Stomach smooth muscle (tissue), 2 donors: ENCODE measurements at regions not wholly inside any gene's neighbourhood (a gene's known extent, or its start where the extent isn't known, plus 50 kb on each side); places are given as distances from the start of the nearest gene placed in this dataset.

Experiments used
- H3K27ac ChIP-seq: one replicate; pipeline ENCODE4 v1.7.0; 2013; ENCODE audit warnings: mild to moderate bottlenecking, low read length, inconsistent platforms
- H3K27me3 ChIP-seq, 2 donors: one replicate each; pipeline ENCODE4 v1.7.0; 2013; ENCODE audit warnings: low read length in 2 of 2; ENCODE audit not compliant: insufficient read depth in 2 of 2, control insufficient read depth in 1 of 2
- H3K36me3 ChIP-seq, 2 donors: one replicate each; pipeline ENCODE4 v1.7.0; 2013; ENCODE audit warnings: low read length in 2 of 2; ENCODE audit not compliant: control insufficient read depth in 2 of 2, insufficient read depth in 2 of 2
- H3K4me1 ChIP-seq: one replicate; pipeline ENCODE4 v1.7.0; 2013; ENCODE audit warnings: low read length; ENCODE audit not compliant: control insufficient read depth, insufficient read depth
- H3K4me3 ChIP-seq, 2 donors: one replicate each; pipeline ENCODE4 v1.7.0; 2013; ENCODE audit warnings: low read length in 2 of 2
- H3K9ac ChIP-seq, 2 donors: one replicate each; pipeline ENCODE4 v1.7.0; 2013; ENCODE audit warnings: low read length in 2 of 2, mild to moderate bottlenecking in 1 of 2
- H3K9me3 ChIP-seq, 2 donors: one replicate each; pipeline ENCODE4 v1.7.0; 2013; ENCODE audit warnings: low read length in 2 of 2; ENCODE audit not compliant: control insufficient read depth in 2 of 2
- donor health status: healthy.
- donor health status: Pancreatic carcinoma.

DNA sequence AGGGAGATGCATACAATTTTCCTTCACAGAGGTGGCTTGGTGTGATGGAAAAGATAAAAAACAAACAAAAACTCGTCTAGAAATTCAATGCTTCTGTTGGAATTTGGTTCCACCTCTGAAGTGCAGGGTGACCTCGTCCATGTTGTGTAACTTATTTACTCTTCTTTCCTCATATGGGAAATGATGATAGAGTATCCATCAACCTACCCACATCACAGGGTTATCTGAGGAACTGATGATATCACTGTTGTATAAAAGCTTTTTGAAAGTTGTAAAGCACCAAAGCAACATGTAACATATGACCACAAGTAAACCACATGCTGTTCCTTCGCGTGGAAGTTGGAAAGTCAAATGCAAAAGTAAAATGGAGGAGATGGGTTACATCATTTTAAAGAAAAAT is 212.0 kb upstream of the SGK1 start:
- no peaks in the 10 kb centered on the region for H3K27me3 ChIP-seq
- no peaks in the 10 kb centered on the region for H3K9me3 ChIP-seq
- H3K27ac ChIP-seq = no peak overlapping the region
- no peaks in the 10 kb centered on the region for H3K4me1 ChIP-seq
- no peak overlapping the region for H3K9ac ChIP-seq
- H3K36me3 ChIP-seq = no peaks in the 10 kb centered on the region
- H3K4me3 ChIP-seq = no peak overlapping the region

DNA sequence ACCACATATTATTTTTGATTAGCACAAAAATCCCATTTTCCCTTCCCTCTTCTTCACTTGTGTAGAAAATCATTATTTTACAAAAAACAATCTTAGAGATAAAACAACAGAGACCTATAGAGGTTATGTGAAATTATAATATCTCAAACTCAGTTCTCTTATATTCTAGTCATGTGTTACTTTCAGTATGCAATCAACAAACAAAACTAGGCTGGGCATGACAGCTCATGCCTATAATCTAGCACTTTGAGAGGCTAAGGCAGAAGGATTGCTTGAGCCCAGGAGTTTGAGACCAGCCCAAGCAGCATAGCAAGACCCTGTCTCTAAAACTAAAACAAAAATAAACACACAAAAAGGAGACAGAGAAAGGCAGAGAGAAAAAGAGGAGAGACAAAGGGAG is 211.4 kb upstream of the SGK1 start:
- no peaks in the 10 kb centered on the region for H3K9me3 ChIP-seq
- H3K36me3 ChIP-seq = no peaks in the 10 kb centered on the region
- H3K4me1 ChIP-seq = no peaks in the 10 kb centered on the region
- no peaks in the 10 kb centered on the region for H3K27me3 ChIP-seq
- no peak overlapping the region for H3K4me3 ChIP-seq
- H3K27ac ChIP-seq = no peak overlapping the region
- no peak overlapping the region for H3K9ac ChIP-seq

DNA sequence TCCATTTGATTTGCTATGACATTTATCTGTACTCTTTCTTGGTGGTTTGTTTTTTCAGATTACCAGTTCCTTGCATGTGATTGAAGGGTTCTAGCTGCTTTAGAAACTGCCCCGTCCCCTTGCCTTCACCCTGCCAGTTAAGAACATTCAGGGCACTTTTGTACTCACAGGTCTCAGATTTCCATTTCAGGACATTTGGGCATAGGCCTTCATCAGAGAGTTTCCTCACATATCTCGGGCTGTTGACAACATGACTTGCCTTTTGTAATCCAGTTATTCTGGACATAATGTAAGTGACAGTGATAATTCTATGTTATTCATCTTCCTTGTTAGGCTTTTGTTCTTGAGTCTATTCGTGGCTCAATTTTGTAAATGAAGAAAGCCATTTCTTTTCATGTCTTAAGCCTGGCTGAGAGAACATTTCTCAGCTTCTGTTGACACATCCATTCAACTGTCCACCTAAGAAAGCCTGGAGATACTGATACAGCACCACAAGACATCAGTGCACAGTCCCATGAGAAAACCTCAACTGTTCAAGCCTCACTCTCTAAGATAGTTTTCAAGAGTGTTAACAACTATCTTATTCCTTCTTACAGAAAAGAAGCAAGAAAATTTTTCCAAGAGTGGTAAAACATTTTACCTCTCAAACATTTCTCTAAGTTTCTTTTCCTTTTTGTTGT is 209.3 kb upstream of the SGK1 start:
- Histone ChIP-seq H3K27ac (no peak overlapping the region), H3K4me1 (no peaks in the 10 kb centered on the region), H3K9ac (no peak overlapping the region), H3K4me3 (no peak overlapping the region), H3K27me3 (no peaks in the 10 kb centered on the region), H3K9me3 (no peaks in the 10 kb centered on the region), H3K36me3 (no peaks in the 10 kb centered on the region)

DNA sequence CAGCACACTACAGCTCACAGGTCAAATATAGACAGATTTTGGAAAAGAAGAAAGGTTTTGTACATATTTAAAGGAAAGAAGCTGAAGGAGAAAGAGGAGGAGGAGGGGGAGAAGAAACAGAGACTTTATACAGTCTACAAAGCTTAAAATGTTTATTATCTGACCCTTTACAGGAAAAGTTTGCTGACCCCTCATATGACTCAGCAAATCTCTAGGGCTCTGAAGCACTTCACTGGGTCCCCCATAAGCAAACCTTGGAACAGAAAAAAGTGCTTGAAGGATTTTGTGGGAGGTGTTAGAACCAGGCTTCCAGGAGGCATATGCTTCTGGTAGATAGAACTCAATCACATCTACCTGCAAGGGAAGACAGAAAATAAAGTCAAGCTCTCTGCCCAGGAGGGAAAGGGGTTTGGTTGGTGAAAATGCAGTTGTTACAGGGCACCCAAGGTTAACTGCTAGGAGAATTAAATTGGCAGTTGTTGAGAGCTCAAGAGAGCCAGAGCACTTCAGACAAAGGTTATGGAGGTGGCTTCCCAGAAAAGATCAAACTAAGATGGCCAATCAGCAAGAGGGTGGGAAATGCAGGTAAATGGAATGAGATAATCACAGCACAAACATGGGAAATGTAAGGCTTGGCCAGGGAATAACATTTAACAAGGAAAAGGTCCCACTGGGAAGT is 207.4 kb upstream of the SGK1 start:
- H3K36me3 ChIP-seq = no peaks in the 10 kb centered on the region
- no peak overlapping the region for H3K9ac ChIP-seq
- no peaks in the 10 kb centered on the region for H3K9me3 ChIP-seq
- no peak overlapping the region for H3K27ac ChIP-seq
- H3K27me3 ChIP-seq = no peaks in the 10 kb centered on the region
- H3K4me3 ChIP-seq = no peak overlapping the region
- H3K4me1 ChIP-seq = no peaks in the 10 kb centered on the region

DNA sequence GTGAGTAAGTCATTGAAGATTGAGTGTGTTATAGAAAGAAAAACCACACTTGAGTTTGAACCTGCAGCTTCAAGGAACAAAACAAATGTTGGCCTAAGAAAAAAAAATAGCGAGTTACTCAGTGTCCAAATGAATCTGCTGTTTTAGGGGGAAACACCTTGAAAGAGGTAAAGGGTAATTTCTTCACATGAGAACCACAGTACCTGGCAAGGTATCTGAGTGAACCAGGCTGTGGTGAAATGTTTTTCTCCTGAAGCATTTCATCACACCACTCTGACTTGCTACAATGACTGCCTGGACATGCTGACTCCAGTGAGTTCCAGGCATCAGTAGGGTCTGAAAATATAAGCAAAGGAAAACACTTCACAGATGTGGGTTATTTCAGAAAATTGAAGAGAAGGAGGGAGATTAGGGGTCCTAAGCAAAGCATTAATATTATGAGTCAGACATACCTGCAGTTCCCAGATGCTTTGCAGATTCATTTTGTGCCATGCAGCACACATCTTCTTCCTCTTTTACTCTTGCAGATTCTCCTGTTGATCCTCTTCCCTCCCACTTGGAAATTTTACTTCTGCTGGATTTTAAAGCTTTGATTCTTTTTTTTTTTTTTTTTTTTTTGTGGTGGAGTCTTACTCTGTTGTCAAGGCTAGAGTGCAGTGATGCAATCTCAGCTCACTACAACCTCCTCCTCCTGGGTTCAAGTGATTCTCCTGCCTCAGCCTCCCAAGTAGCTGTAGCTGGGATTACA is 206.2 kb upstream of the SGK1 start:
- Histone ChIP-seq H3K36me3 (no peaks in the 10 kb centered on the region), H3K9me3 (no peaks in the 10 kb centered on the region), H3K27ac (no peak overlapping the region), H3K9ac (no peak overlapping the region), H3K4me3 (no peak overlapping the region), H3K27me3 (no peaks in the 10 kb centered on the region), H3K4me1 (no peaks in the 10 kb centered on the region)

DNA sequence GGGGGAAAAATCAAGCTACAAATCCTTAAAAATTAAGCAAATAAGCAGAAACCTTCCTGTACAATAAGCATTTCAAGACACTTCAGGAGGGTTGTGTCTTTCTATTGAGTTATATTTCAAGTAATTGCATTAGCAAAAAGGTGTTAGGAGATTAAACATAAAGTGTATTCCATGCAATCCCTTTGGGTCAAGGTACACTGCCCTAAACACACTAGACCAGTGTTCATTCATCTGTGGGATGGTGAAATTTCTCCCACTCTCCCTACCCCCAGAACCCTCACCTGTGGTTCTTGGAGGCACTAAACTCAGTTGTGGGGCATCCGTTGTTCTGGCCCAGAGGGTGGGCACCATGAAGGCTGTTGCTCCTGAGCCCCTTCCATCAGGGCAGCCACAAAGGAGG is 205.1 kb upstream of the SGK1 start:
- no peaks in the 10 kb centered on the region for H3K4me1 ChIP-seq
- H3K9ac ChIP-seq = no peak overlapping the region
- no peaks in the 10 kb centered on the region for H3K27me3 ChIP-seq
- no peak overlapping the region for H3K27ac ChIP-seq
- no peak overlapping the region for H3K4me3 ChIP-seq
- no peaks in the 10 kb centered on the region for H3K36me3 ChIP-seq
- H3K9me3 ChIP-seq = no peaks in the 10 kb centered on the region

DNA sequence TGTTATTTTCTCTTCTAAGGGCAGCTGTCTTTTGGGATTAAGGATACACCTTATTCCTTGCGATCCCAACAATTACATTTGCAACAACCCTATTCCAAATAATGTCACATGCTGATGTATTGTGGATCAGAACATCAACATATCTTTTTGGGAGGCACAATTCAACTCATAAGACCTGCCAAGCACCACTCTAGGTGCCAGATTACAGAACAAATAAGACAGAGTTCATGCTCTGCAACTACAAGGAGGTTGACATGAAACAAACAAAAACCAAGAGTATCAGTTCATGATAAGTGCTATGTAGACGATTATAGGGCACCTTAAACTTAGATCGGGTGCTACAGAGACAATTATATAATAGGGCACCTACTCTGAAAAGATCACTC is 203.2 kb upstream of the SGK1 start:
- no peaks in the 10 kb centered on the region for H3K9me3 ChIP-seq
- no peaks in the 10 kb centered on the region for H3K27me3 ChIP-seq
- H3K36me3 ChIP-seq = no peaks in the 10 kb centered on the region
- H3K27ac ChIP-seq = no peak overlapping the region
- no peak overlapping the region for H3K4me3 ChIP-seq
- H3K9ac ChIP-seq = no peak overlapping the region
- H3K4me1 ChIP-seq = peaks cover 10% of the 10 kb centered on the region

DNA sequence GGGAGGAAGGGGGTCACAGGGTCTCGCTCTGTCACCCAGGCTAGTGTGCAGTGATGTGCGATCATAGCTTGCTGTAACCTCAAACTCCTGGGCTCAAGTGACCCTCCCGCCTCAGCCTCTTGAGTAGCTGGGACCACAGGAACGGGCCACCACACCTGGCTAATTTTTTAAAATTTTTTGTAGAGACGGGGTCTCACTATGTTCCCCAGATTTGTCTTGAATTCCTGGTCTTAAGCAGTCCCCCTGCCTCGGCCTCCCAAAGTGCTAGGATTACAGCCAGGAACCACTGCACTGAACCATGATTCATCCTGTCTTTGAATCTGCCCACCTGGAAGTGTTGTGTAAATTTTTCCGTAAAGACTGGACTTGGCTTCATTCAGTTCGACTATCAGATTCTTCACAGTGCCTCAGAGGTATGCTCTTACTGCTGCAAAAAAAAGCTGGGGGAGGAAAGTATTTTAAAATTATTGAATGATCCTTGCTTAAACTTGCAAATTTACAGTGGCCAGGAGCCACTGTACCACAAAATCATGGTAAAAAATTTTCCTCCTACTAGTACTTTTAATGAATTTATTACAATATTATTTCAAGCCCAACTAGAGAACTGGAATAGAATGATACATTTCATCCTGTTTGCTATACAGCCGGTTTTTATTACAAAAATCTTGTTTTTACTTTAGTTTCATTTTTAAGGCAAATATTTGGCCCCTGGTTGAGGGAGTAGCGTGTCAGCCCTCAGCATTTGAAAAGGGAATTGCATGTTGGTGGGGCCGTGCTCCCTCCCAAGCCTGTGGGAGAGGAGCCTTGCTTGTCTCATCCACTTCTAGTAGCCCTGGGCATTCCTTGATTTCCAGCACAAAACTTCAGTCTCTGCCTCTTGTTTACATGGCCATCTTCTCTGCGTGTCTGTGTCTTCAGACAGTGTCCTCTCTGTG is 202.5 kb upstream of the SGK1 start:
- H3K4me3 ChIP-seq = no peak overlapping the region
- H3K27ac ChIP-seq = no peak overlapping the region
- H3K9ac ChIP-seq = no peak overlapping the region

DNA sequence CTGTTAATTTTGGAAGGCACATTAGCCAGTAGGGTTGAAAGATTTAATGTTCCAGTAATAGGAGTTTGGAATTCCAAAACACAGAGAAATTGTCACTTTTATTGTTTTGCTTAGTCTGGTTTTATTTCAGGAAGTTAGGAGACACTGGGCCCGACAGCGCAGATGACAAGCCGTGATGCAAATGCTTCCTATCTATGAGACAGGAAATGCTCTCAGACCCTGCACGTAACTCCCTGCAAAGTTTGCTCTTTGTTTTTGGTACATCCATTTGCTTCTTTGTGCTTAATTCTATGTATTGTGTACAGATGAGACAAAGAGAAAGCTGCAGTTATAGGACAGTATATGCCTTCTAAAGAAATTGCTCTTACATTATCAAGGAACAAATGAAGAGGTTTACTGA is 201.6 kb upstream of the SGK1 start:
- Histone ChIP-seq H3K27me3 (no peaks in the 10 kb centered on the region), H3K9me3 (no peaks in the 10 kb centered on the region), H3K9ac (no peak overlapping the region), H3K27ac (no peak overlapping the region), H3K4me3 (no peak overlapping the region), H3K4me1 (peaks cover 10% of the 10 kb centered on the region), H3K36me3 (no peaks in the 10 kb centered on the region)

More for the DNA sequence above, 202.5 kb upstream of the SGK1 start:
- no peaks in the 10 kb centered on the region for H3K27me3 ChIP-seq
- no peaks in the 10 kb centered on the region for H3K36me3 ChIP-seq
- peaks cover 10% of the 10 kb centered on the region for H3K4me1 ChIP-seq
- no peaks in the 10 kb centered on the region for H3K9me3 ChIP-seq

DNA sequence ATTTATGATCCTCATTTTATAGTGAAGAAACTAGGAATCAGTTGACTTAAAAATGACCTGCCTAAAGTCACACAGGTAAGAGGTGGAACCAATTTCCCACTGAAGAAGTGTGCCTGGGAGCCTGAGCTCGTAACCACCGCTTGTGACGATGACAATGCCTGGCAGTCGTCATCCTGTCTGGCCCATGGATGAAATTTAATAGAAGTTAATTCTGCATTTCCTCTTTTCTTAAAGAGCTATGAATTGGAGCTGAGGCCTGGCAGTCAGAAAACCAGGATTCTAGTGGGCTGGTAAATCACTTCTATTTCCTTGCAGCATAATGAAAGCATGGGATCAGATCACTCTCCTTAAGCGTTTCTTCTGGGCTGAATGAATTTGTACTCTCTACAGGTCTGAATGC is 200.0 kb upstream of the SGK1 start:
- Histone ChIP-seq H3K9me3 (no peaks in the 10 kb centered on the region), H3K4me3 (no peak overlapping the region), H3K27ac (no peak overlapping the region), H3K4me1 (peaks cover 10% of the 10 kb centered on the region), H3K27me3 (no peaks in the 10 kb centered on the region), H3K9ac (peak overlapping the region in 1 of 2 donors; percentile 38), H3K36me3 (no peaks in the 10 kb centered on the region)
